H54 (cell line): ENCODE measurements at regions not wholly inside any gene's neighbourhood (a gene's known extent, or its start where the extent isn't known, plus 50 kb on each side); places are given as distances from the start of the nearest gene placed in this dataset.
A peak's percentile ranks its signal among the peaks of the same experiment; 100 is the strongest.
"Not testable (repeated sequence)": the region's sequence is repeated elsewhere in the genome, so short reads cannot be mapped to it uniquely, and the experiment has no call there.

Experiments used
- DNase-seq: peaks from one replicate; pipeline ENCODE4 v3.0.0; 2011; ENCODE audit warnings: low spot score, mixed read lengths; ENCODE audit not compliant: insufficient read length
- FAIRE-seq: peaks from 3 replicates; lab custom pipeline; 2011; peaks lifted over from hg19 to GRCh38; lab: Jason Lieb, UNC
- POLR2A ChIP-seq: IDR thresholded peaks from 2 replicates; pipeline ENCODE4 v1.6.1; 2011; ENCODE audit warnings: low read depth, mild to moderate bottlenecking, low read length

DNA sequence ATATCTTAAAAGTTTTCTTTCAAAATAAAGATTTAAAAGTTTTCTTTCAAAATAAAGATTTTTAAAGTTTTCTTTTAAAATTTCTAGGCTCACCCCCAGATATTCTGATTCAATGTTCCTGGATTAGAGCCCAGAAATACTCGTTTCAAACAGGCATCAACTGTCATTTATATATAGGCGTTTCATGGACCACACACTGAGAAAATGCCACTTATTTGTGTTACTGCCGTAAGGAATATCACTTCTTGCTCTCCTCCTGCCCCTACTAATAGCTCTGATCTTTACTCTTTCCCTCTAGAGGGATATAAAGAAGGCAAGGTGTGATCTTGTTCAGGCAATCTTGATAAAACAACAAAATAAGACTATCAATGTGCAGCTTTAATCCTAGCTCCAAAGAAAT lies 1324.1 kb downstream of the CDH8 start:
- FAIRE-seq = no peak
- DNase-seq = no peak
- no peak for TF ChIP-seq POLR2A

DNA sequence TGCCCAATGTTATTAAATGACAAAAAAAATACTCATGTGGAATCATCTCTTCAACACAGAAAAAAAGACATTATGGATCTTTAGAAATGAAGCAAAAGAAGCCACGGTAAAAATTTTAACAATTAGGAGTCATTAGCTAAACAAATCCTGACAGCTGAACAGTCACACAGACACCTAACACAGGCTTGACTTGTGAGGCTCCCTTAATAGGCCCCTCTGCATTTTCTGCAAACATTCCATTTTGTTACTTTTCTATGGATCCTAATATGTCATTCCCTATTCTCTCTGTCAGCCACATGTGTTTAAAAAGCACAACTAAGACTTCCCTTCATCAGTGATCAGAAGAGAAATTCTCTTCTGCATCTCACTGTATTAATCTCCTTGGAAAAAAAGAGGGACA lies 1331.5 kb downstream of the CDH8 start:
- DNase-seq = no peak
- no peak for TF ChIP-seq POLR2A
- no peak for FAIRE-seq

DNA sequence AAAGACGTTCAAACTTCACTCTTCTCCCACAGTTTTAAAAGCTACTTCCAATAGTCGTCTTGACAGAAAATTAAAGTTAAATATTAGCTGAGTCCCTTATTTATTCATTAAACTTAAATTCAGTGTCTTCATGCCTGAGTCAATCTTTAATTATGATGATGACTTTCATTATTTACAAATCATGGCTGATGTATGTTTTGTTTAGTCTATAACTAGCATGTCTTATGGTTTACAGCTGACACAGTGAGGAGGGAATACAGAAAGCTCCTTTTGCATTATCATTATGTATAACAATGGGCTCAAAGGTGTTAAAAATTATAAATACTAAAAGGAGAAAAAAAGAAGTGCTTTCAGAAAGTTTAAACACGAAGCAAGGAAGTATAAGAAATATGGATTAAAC lies 1333.1 kb downstream of the CDH8 start:
- DNase-seq (no peak), FAIRE-seq (no peak)
- TF ChIP-seq POLR2A = no peak

DNA sequence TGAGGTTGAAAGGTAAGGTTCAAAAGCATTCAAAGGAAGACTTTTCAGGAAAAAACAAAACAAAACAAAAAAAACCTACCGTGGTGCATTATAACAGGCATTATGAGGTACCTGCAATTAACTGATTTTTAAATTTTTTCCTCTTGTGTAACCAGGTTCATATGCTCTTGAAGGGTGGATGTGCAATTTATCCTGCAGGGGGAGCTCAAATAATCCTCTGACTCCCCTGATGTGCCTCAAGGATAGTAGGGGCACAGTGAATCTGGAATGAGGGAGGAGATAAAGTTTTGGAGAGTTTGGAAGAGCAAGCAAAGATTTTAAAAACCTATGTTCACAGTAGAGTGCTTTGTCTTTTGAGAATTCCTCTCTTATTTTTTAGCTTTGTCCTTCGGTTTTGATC lies 1349.4 kb downstream of the CDH8 start:
- no peak for DNase-seq
- TF ChIP-seq POLR2A = no peak
- FAIRE-seq = no peak

DNA sequence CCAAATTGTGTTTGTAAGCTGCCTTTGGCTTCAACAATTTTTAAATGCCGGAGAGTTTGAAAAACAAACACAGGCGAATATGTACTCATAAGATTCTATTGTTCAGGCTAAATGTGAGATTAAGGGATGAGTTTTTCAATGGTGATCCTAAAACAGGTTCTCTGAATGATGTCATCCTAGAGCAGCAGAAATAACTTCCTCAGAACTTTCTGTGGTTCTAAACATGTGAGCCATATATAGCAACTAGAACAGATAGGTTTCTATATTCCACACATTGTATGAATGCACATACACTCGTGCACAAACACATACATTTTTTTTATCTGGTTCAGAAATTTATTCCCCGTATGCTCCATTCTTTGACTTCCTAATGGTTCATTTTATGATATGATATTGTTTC lies 1352.2 kb downstream of the CDH8 start:
- FAIRE-seq (no peak), DNase-seq (no peak)
- TF ChIP-seq POLR2A = no peak

DNA sequence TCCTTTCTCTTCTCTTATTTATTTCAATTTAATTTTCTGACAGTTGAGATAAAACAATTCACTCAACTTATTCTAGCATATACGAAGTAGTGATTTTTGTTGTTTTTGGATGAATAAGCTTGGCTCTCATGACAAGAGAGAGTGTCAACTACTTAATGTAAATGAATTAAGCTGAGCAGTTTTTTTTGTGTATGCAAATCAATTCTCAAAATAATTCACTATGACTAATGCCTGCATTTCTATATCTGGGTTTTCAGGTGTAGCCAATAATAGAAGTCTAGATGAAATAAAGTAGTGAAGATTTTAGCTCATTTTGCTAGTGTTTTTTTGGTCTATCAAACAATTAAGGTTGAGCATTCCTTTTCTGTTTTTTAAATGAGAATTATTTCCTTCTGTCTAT lies 1354.0 kb downstream of the CDH8 start:
- DNase-seq = no peak
- FAIRE-seq = no peak
- TF ChIP-seq POLR2A = no peak

DNA sequence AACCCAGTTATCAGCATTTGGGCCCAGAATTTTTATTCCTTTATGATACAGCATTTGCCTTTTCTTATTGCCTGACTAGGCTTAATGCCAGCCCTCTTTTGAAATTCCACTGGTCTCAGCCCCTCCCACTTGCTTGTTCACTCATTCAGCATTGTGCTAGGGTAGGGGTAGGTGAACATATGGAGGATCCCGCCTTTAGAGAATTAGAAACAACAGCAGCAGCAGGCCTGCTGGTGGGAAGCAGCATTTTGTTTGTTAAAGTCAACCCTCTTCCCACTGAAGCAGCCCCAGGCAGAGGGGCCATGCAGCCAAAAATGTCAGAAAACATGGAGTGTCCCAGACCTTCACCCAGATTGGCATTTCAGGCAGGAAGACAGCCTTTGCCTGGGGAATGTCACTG lies 1355.2 kb downstream of the CDH8 start:
- DNase-seq (no peak), FAIRE-seq (no peak)
- TF ChIP-seq POLR2A = no peak

DNA sequence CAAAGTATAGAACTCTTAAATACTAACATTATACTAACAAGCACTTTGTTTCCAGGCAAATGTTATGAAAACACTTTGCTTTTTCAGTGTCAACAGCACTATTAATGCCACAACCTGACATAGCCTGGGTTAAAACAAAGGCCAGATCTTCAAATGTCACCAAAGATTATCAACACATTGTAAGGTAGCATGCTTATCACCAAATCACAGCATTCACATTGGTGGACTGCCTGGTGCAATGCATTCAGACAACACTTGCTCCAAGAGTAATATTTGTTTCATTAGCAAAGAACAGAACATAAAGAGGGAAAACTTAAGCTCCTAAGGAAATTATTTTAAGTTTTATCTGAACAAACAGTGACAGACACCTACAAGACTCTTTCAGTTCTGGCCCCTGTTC lies 1361.2 kb downstream of the CDH8 start:
- DNase-seq = no peak
- TF ChIP-seq POLR2A = no peak
- no peak for FAIRE-seq

DNA sequence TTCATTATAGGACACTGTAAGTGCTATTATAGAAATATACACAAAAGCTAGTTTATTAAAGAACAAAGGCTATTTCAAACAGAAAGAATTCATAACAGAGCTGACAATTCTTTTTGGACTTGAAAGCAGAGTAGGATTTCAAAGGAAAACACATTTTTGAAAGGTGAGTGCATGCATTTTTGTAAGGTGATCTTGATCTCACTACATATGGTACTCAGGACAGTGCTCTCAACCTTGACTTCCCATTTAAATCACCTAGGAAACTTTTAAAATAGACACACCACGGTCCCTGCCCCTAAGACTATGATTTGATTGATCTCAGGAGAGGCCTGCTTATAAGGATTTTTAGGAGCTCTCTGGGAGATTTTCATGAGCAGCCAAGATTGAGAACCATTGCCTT lies 1362.0 kb downstream of the CDH8 start:
- DNase-seq (no peak), FAIRE-seq (no peak)
- no peak for TF ChIP-seq POLR2A

DNA sequence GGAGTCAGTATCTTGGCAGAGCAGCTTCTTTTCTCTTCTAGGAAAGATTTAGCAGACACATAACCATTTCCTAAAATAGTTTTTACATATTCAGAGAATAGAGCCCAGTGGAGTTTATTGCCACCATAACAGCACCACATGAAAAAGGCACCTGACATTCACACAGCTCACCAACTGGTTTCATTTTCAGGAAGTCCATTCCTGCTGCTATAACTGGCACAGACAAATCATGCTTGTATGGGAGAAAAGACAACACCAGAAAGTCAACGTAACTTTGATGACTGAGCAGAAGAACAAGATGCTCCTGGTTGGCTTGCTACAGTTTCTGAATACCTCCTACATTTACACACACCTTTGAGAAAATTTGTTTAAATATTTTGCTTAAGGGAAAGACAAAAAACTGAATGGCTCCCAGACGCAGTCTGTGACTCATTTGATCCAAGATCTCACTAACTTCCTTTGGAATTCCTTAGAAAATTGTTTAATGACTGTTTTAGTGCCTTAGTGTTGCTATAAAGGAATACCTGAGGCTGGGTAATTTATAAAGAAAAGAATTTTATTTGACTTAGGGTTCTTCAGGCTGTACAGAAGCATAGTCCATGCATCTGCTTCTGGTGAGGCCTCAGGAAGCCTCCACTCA lies 1380.6 kb downstream of the CDH8 start:
- TF ChIP-seq POLR2A = no peak
- DNase-seq (peak; percentile 1), FAIRE-seq (no peak)

DNA sequence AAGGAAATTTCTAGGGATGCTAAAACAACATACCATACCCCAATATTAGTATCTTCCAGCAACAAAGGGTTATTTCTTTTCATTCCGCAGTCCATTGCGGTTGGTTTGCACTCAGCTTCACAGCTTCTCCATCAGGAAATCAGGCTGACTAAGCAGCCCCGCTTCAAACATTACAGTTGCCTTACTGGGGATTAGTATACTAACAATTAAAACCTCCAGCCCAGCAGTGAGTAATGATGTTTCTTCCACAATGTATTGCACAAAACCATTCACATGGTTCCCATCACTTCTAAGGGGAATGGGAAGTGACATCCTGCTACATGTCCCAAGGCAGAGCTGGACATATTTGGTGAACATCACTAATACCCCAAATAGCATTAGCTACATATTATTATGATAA lies 1384.9 kb downstream of the CDH8 start:
- FAIRE-seq (no peak), DNase-seq (no peak)
- TF ChIP-seq POLR2A = no peak

DNA sequence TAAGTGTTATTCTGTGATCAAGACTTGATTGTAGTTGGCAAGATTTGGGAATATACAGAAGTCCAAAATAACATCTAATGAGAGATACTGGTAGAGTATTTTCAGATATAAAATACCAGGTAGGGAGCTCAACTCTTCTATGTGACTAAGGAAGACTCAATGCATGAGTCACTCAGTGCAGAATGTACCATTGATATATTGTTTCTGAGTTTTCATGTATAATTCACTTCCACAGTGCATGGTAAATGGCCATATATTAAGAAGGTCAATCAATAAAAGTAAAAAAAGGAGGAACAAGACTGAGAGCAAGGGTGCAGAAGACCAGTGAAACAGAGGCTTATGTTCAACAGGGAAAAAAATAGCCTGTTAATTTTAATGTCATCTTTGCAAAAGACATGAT lies 1387.9 kb downstream of the CDH8 start:
- DNase-seq (no peak), FAIRE-seq (peak; percentile 20)
- no peak for TF ChIP-seq POLR2A

DNA sequence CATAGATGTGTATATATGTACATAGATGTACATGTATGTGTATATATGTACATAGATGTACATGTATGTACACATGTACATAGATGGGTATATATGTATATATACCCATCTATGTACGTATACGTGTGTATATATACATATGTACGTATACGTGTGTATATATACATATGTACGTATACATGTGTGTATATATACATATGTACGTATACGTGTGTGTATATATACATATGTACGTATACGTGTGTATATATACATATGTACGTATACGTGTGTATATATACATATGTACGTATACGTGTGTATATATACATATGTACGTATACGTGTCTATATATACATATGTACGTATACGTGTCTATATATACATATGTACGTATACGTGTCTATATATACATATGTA lies 1388.8 kb downstream of the CDH8 start:
- DNase-seq, FAIRE-seq: not testable (repeated sequence)

DNA sequence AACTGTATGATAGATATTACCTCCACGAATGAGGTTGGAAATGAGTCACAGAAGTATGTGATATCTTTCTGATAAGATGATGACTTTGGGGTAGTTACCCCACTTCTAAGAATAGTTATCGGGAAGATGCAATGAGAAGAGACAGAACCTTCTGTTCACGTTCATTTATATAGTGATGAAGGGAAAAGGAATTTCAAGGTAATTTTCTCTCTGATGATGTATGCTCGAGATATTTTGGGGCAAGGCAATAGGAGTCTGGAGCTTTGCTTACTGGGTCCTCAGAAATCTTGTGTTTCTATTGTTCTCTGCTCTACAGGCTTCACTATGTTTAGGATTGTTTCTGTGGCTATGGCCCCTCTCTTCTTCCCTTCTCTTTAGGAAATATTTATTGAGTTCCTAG lies 1389.6 kb downstream of the CDH8 start:
- FAIRE-seq (no peak), DNase-seq (no peak)

DNA sequence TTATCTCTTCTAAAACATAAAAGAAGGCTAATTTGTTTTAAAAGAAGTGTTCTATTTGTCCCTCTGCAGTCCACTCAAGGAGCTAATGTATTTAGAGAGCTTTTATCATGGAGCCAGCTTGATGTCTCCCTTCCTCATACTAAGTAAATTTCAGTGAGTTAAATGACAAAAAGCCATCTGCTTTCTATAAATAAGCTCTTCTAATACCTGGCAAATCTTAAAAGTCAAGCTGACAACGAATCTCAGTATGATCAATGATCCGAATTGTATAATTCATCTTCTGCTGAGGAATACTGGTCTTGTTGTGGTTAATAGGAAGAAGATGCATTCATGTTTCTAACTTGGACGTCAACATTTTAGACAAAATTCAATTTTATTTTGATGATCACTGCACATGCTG lies 1390.7 kb downstream of the CDH8 start:
- DNase-seq = no peak
- no peak for FAIRE-seq
- TF ChIP-seq POLR2A = no peak

More for the DNA sequence above, 1389.6 kb downstream of the CDH8 start:
- TF ChIP-seq POLR2A = no peak

DNA sequence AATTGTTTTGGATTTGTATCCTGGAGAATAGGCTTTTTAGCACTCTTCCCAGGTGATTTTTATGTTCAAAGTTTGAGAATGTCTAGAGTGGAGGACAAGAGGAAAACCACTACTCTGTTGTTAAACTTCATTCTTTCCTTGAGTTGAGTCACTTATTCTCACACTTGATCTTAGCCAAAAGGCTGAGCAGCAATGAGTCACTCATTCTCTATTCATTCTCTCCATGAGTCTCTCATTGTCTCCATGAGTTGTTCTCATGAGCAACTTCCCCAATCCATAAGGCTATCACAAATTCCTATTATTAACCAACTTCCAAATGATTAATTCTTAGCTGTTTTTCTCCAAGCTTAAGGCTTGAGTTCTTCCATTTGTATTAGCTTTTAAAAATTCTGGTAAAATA lies 1393.3 kb downstream of the CDH8 start:
- peak; percentile 58 for FAIRE-seq
- no peak for TF ChIP-seq POLR2A

More for the DNA sequence above, 1393.3 kb downstream of the CDH8 start:
- DNase-seq = peak; percentile 2
